ENCODE measurements at regions not wholly inside any gene's neighbourhood (a gene's known extent, or its start where the extent isn't known, plus 50 kb on each side); places are given as distances from the start of the nearest gene placed in this dataset.

GRCh38 chr19:30266687-30267086 is 105.5 kb upstream of the ZNF536 start:
- no peaks in the 10 kb centered on the region for H3K4me1 ChIP-seq
- TF ChIP-seq, protein P1, sequence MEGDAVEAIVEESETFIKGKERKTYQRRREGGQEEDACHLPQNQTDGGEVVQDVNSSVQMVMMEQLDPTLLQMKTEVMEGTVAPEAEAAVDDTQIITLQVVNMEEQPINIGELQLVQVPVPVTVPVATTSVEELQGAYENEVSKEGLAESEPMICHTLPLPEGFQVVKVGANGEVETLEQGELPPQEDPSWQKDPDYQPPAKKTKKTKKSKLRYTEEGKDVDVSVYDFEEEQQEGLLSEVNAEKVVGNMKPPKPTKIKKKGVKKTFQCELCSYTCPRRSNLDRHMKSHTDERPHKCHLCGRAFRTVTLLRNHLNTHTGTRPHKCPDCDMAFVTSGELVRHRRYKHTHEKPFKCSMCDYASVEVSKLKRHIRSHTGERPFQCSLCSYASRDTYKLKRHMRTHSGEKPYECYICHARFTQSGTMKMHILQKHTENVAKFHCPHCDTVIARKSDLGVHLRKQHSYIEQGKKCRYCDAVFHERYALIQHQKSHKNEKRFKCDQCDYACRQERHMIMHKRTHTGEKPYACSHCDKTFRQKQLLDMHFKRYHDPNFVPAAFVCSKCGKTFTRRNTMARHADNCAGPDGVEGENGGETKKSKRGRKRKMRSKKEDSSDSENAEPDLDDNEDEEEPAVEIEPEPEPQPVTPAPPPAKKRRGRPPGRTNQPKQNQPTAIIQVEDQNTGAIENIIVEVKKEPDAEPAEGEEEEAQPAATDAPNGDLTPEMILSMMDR (IDR thresholded peaks at IDR 0.05) = no peak
- H3K36me3 ChIP-seq (ENCODE audit: control insufficient read depth, insufficient read depth, low read length) = no peaks in the 10 kb centered on the region
- H3K9ac ChIP-seq = no peak overlapping the region
- no peak overlapping the region for H3K4me3 ChIP-seq (ENCODE audit: low read depth, low read length)
- no peak overlapping the region for H2AFZ ChIP-seq
- H3K79me2 ChIP-seq = no peaks in the 10 kb centered on the region
- no peaks in the 10 kb centered on the region for H3K9me3 ChIP-seq (ENCODE audit: control insufficient read depth, low read length)
- no peak overlapping the region for H3K4me2 ChIP-seq (ENCODE audit: low read length)
- H3K27me3 ChIP-seq (ENCODE audit: control insufficient read depth, insufficient read depth, low read length) = no peaks in the 10 kb centered on the region
- H3K27ac ChIP-seq = no peak overlapping the region

DNA sequence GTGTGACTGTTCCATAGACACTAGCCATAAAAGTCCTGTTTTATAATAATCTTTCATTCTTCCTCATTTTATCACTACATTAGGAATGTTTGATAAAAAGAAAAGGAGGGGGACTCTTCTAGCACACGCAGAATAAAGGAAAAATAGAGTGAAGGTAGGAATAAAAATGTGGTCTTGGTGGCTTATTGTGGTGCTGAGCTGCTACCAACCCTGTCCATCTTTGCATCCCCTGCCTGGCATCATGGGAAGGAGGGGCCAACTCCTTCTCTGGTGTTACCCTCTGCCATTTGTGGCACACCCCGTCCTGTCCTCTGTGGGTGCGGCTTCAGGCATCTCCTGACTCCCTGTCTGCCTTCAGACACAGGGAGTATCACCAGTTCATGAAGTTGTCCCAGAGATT is 104.9 kb upstream of the ZNF536 start:
- no peaks in the 10 kb centered on the region for H3K9me3 ChIP-seq (ENCODE audit: control insufficient read depth, low read length)
- TF ChIP-seq, protein P1 (IDR thresholded peaks at IDR 0.05) = no peak

GRCh38 chr19:30268601-30269000 is 103.6 kb upstream of the ZNF536 start:
- H3K4me3 ChIP-seq (ENCODE audit: low read depth, low read length) = no peak overlapping the region
- no peak overlapping the region for H3K27ac ChIP-seq
- H3K4me2 ChIP-seq (ENCODE audit: low read length) = no peak overlapping the region

More for the DNA sequence above, 104.9 kb upstream of the ZNF536 start:
- Histone ChIP-seq H3K27me3 (ENCODE audit: control insufficient read depth, insufficient read depth, low read length) (no peaks in the 10 kb centered on the region), H3K79me2 (no peaks in the 10 kb centered on the region), H3K27ac (no peak overlapping the region), H3K4me3 (ENCODE audit: low read depth, low read length) (no peak overlapping the region), H3K9ac (no peak overlapping the region), H3K36me3 (ENCODE audit: control insufficient read depth, insufficient read depth, low read length) (no peaks in the 10 kb centered on the region), H3K4me2 (ENCODE audit: low read length) (no peak overlapping the region), H3K4me1 (no peaks in the 10 kb centered on the region), H2AFZ (no peak overlapping the region)

DNA sequence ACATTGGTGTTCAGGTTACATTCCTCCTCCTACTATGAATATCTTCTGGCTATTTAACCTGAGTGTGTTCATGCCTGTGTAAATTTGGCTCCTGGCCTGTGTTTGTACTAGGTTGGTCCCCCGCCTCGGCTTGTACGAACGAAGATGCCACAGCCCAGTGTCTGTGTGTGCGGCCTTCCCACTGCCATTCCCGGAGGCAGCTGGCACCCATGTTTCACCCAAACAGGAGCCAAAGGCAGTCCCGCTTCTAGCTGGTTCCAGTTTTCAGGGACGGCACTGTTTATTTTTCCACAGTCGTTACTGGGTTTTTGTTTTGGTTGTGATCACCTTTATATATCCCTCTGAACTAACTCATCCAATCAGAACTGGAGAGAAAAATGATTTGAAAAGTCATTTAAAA is 102.5 kb upstream of the ZNF536 start:
- TF ChIP-seq, protein P1 (IDR thresholded peaks at IDR 0.05) = no peak
- no peaks in the 10 kb centered on the region for H3K9me3 ChIP-seq (ENCODE audit: control insufficient read depth, low read length)
- no peaks in the 10 kb centered on the region for H3K36me3 ChIP-seq (ENCODE audit: control insufficient read depth, insufficient read depth, low read length)
- H3K27me3 ChIP-seq (ENCODE audit: control insufficient read depth, insufficient read depth, low read length) = no peaks in the 10 kb centered on the region
- no peaks in the 10 kb centered on the region for H3K4me1 ChIP-seq
- no peak overlapping the region for H3K27ac ChIP-seq
- H3K4me2 ChIP-seq (ENCODE audit: low read length) = no peak overlapping the region
- H3K4me3 ChIP-seq (ENCODE audit: low read depth, low read length) = no peak overlapping the region
- no peak overlapping the region for H3K9ac ChIP-seq
- no peaks in the 10 kb centered on the region for H3K79me2 ChIP-seq
- H2AFZ ChIP-seq = no peak overlapping the region

More at GRCh38 chr19:30268601-30269000, 103.6 kb upstream of the ZNF536 start:
- Histone ChIP-seq H3K27me3 (ENCODE audit: control insufficient read depth, insufficient read depth, low read length) (no peaks in the 10 kb centered on the region), H2AFZ (no peak overlapping the region), H3K36me3 (ENCODE audit: control insufficient read depth, insufficient read depth, low read length) (no peaks in the 10 kb centered on the region), H3K79me2 (no peaks in the 10 kb centered on the region), H3K9ac (no peak overlapping the region), H3K4me1 (no peaks in the 10 kb centered on the region), H3K9me3 (ENCODE audit: control insufficient read depth, low read length) (no peaks in the 10 kb centered on the region)
- TF ChIP-seq, protein P1 (IDR thresholded peaks at IDR 0.05) = no peak

GRCh38 chr19:30271816-30272215 is 100.4 kb upstream of the ZNF536 start:
- no peaks in the 10 kb centered on the region for H3K4me1 ChIP-seq
- no peak overlapping the region for H2AFZ ChIP-seq
- no peaks in the 10 kb centered on the region for H3K27me3 ChIP-seq (ENCODE audit: control insufficient read depth, insufficient read depth, low read length)
- H3K79me2 ChIP-seq = no peaks in the 10 kb centered on the region
- no peak overlapping the region for H3K27ac ChIP-seq
- TF ChIP-seq, protein P1 (IDR thresholded peaks at IDR 0.05) = no peak
- no peaks in the 10 kb centered on the region for H3K9me3 ChIP-seq (ENCODE audit: control insufficient read depth, low read length)
- H3K4me3 ChIP-seq (ENCODE audit: low read depth, low read length) = no peak overlapping the region
- no peak overlapping the region for H3K4me2 ChIP-seq (ENCODE audit: low read length)
- H3K36me3 ChIP-seq (ENCODE audit: control insufficient read depth, insufficient read depth, low read length) = no peaks in the 10 kb centered on the region
- no peak overlapping the region for H3K9ac ChIP-seq

Measured in parathyroid adenoma (tissue), 2 donors.